Hepatocyte (in vitro differentiated cells): ENCODE measurements at regions not wholly inside any gene's neighbourhood (a gene's known extent, or its start where the extent isn't known, plus 50 kb on each side); places are given as distances from the start of the nearest gene placed in this dataset.

Experiments
- EZH2 ChIP-seq: fragments of 200-600 bp; sonication (generic); IDR thresholded peaks from 2 replicates; pipeline ENCODE4 v1.6.1; 2016; ENCODE audit warnings: antibody characterized with exemption, mild to moderate bottlenecking, borderline replicate concordance
- TF ChIP-seq, protein P1 (sequence below): fragments of 200-600 bp; sonication (generic); IDR thresholded peaks from 2 replicates; pipeline ENCODE4 v1.5.1; 2016; ENCODE audit warnings: antibody characterized with exemption, mild to moderate bottlenecking; ENCODE audit not compliant: poor library complexity

DNA sequence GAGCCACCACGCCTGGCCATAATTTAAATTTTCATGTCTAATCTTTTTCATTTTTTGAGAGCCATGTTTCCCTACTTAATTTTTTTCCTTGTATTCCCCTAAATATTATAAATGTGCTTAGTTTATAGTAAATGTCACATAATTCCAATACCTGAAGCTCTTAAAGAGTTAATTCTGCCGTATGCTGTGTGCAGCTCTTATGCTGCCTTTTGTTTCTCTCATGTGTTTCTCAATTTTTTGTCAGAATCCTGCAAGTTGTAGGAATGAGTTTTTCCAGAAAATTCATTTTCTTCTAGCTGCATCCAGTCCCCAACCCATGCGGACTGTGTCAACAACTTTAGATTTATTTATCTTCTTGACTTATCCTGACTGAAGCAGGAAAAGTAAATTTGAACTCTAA is 90.9 kb upstream of the ROBO2 start:
- TF ChIP-seq, protein P1, sequence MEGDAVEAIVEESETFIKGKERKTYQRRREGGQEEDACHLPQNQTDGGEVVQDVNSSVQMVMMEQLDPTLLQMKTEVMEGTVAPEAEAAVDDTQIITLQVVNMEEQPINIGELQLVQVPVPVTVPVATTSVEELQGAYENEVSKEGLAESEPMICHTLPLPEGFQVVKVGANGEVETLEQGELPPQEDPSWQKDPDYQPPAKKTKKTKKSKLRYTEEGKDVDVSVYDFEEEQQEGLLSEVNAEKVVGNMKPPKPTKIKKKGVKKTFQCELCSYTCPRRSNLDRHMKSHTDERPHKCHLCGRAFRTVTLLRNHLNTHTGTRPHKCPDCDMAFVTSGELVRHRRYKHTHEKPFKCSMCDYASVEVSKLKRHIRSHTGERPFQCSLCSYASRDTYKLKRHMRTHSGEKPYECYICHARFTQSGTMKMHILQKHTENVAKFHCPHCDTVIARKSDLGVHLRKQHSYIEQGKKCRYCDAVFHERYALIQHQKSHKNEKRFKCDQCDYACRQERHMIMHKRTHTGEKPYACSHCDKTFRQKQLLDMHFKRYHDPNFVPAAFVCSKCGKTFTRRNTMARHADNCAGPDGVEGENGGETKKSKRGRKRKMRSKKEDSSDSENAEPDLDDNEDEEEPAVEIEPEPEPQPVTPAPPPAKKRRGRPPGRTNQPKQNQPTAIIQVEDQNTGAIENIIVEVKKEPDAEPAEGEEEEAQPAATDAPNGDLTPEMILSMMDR, result no peak
- no peak for TF ChIP-seq EZH2
